ENCODE measurements at regions not wholly inside any gene's neighbourhood (a gene's known extent, or its start where the extent isn't known, plus 50 kb on each side); places are given as distances from the start of the nearest gene placed in this dataset.

DNA sequence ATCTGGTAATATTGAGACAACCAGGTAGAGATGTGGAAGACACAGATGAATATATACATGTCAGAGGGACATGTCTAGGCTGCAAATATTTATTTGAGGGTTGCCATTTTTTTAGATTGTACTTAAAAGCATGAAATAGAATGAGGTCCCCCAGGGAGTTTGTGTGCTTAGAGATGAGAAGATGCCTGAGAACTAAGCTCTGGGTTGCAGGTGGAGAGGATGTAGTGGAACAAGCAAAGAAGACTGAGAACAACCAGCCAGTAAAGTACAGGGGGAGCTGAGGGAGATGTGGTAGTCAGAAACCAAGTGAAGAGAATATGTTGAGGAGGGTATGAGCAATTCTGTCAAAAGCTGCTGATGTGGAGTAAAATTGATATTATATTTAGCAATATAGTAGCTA lies 95.6 kb upstream of the UNC5C start:
- TF ChIP-seq JUND (IDR thresholded peaks at IDR 0.05) (no peak), RXRA (IDR thresholded peaks at IDR 0.05; ENCODE audit: borderline replicate concordance, low read depth) (no peak), EZH2phosphoT487 (IDR thresholded peaks at IDR 0.05; ENCODE audit: borderline replicate concordance, low read depth) (no peak), RFX5 (IDR thresholded peaks at IDR 0.05; ENCODE audit: low read length) (no peak), CTCF (IDR thresholded peaks at IDR 0.05) (no peak), NRF1 (IDR thresholded peaks at IDR 0.05; ENCODE audit: low read depth, low read length) (no peak), POLR2AphosphoS5 (IDR thresholded peaks at IDR 0.05; ENCODE audit: low read depth, low read length) (no peak), GATA2 (CRISPR knock-in tag; IDR thresholded peaks at IDR 0.05) (no peak), FOXM1 (IDR thresholded peaks at IDR 0.05; ENCODE audit: low read depth) (no peak), ELF1 (IDR thresholded peaks at IDR 0.05) (no peak), TAF1 (IDR thresholded peaks at IDR 0.05; ENCODE audit: borderline replicate concordance, low read depth, low read length) (no peak), EP300 (IDR thresholded peaks at IDR 0.05; ENCODE audit: borderline replicate concordance in 1 of 2, low read depth in 1 of 2, low read length in 1 of 2) (no peak), USF1 (IDR thresholded peaks at IDR 0.05; ENCODE audit: borderline replicate concordance, low read depth) (no peak), MXI1 (IDR thresholded peaks at IDR 0.05; ENCODE audit: low read depth, low read length) (no peak)
- TF ChIP-seq, protein P1, sequence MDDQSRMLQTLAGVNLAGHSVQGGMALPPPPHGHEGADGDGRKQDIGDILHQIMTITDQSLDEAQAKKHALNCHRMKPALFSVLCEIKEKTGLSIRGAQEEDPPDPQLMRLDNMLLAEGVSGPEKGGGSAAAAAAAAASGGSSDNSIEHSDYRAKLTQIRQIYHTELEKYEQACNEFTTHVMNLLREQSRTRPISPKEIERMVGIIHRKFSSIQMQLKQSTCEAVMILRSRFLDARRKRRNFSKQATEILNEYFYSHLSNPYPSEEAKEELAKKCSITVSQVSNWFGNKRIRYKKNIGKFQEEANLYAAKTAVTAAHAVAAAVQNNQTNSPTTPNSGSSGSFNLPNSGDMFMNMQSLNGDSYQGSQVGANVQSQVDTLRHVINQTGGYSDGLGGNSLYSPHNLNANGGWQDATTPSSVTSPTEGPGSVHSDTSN (IDR thresholded peaks at IDR 0.05) = no peak
- TF ChIP-seq, protein P2, sequence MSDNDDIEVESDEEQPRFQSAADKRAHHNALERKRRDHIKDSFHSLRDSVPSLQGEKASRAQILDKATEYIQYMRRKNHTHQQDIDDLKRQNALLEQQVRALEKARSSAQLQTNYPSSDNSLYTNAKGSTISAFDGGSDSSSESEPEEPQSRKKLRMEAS (IDR thresholded peaks at IDR 0.05; ENCODE audit: low read depth) = no peak
- Histone ChIP-seq H2AFZ (ENCODE audit: low read depth) (no peak overlapping the region), H3K4me2 (no peak overlapping the region), H3K27me3 (ENCODE audit: insufficient read depth) (no peaks in the 10 kb centered on the region), H4K20me1 (ENCODE audit: insufficient read depth) (no peaks in the 10 kb centered on the region), H3K4me3 (ENCODE audit: low read depth in 2 of 2, low read length in 1 of 2) (no peak overlapping the region), H3K36me3 (replicated peaks in 1 of 2; ENCODE audit: control insufficient read depth in 1 of 2, insufficient read depth in 2 of 2, low read length in 1 of 2) (no peaks in the 10 kb centered on the region), H3K79me2 (ENCODE audit: insufficient read depth) (no peaks in the 10 kb centered on the region), H3F3A (replicated peaks; ENCODE audit: insufficient read depth) (no peaks in the 10 kb centered on the region), H3K9me2 (no peaks in the 10 kb centered on the region), H3K4me1 (ENCODE audit: control insufficient read depth in 1 of 2, insufficient read depth in 2 of 2, low read depth in 1 of 2, low read length in 1 of 2) (no peaks in the 10 kb centered on the region), H3K9me3 (no peaks in the 10 kb centered on the region), H3K27ac (ENCODE audit: low read depth in 2 of 2, low read length in 1 of 2) (no peak overlapping the region), H3K9ac (no peak overlapping the region)
- DNase-seq = no peak
- ChIA-PET POLR2A (no interaction called here), CTCF (interaction anchor here (1.2 to 4.5 kb wide), 2 partner anchors 8 to 17 kb away, joined by 3 to 29 read pairs; no protein-coding TSS in a partner anchor)

All from SK-N-SH (cell line).